ENCODE measurements at regions not wholly inside any gene's neighbourhood (a gene's known extent, or its start where the extent isn't known, plus 50 kb on each side); places are given as distances from the start of the nearest gene placed in this dataset.

DNA sequence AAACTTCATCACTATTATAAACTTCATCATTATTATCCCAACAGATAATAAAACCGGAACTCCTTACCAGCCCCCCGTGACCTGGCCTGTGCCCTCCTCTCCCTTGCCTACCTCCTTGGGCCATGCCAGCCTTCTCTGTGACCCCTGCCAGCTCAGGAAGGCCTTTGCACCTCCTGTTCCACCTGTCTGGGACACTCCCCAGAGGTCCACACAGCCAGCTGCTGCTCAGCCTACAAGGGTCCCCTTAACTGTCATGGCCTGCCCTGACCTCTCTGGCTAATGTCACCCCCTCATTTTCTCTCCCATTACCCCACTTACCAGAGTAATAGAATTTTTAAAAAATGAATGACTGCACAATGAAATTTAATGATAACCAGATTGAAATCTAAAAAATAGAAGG, 121.0 kb downstream of the NCOR2 start:
- TF ChIP-seq, protein P1, sequence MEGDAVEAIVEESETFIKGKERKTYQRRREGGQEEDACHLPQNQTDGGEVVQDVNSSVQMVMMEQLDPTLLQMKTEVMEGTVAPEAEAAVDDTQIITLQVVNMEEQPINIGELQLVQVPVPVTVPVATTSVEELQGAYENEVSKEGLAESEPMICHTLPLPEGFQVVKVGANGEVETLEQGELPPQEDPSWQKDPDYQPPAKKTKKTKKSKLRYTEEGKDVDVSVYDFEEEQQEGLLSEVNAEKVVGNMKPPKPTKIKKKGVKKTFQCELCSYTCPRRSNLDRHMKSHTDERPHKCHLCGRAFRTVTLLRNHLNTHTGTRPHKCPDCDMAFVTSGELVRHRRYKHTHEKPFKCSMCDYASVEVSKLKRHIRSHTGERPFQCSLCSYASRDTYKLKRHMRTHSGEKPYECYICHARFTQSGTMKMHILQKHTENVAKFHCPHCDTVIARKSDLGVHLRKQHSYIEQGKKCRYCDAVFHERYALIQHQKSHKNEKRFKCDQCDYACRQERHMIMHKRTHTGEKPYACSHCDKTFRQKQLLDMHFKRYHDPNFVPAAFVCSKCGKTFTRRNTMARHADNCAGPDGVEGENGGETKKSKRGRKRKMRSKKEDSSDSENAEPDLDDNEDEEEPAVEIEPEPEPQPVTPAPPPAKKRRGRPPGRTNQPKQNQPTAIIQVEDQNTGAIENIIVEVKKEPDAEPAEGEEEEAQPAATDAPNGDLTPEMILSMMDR (conservative IDR thresholded peaks at IDR 0.05; ENCODE audit: low read length): no peak
- no peak for TF ChIP-seq EZH2phosphoT487 (IDR thresholded peaks at IDR 0.05; ENCODE audit: borderline replicate concordance)

Data from Loucy (cell line).